ENCODE measurements at regions not wholly inside any gene's neighbourhood (a gene's known extent, or its start where the extent isn't known, plus 50 kb on each side); places are given as distances from the start of the nearest gene placed in this dataset.

- TF ChIP-seq POLR2A (IDR thresholded peaks at IDR 0.05; ENCODE audit: low read depth, low read length) (no peak), POLR2AphosphoS5 (IDR thresholded peaks at IDR 0.05; ENCODE audit: low read depth, low read length) (no peak)
Observed at GRCh38 chrX:121457096-121457495, 409.7 kb downstream of the GLUD2 start.
